Large intestine (tissue), 3 donors: ENCODE measurements at regions not wholly inside any gene's neighbourhood (a gene's known extent, or its start where the extent isn't known, plus 50 kb on each side); places are given as distances from the start of the nearest gene placed in this dataset.

Source experiments
- DNase-seq, 2 donors: peaks; one replicate each; pipeline versions ENCODE4 v3.0.0 to v3.0.0-alpha.2; 2013
- H3K27ac ChIP-seq: one replicate; pipeline ENCODE4 v1.5.1; 2013; ENCODE audit warnings: low read length
- H3K27me3 ChIP-seq: 2 replicates; pipeline ENCODE4 v1.6.1; 2013; ENCODE audit warnings: low read length; ENCODE audit not compliant: control insufficient read depth, insufficient read depth
- H3K36me3 ChIP-seq: 2 replicates; pipeline ENCODE4 v1.6.1; 2013; ENCODE audit warnings: low read length; ENCODE audit not compliant: control insufficient read depth, insufficient read depth
- H3K4me1 ChIP-seq: one replicate; pipeline ENCODE4 v1.6.1; 2013; ENCODE audit warnings: low read length; ENCODE audit not compliant: control insufficient read depth, insufficient read depth
- H3K4me3 ChIP-seq: one replicate; pipeline ENCODE4 v1.5.1; 2013; ENCODE audit warnings: low read length
- H3K9me3 ChIP-seq: one replicate; pipeline ENCODE4 v1.6.1; 2013; ENCODE audit warnings: mild to moderate bottlenecking, low read depth, low read length, moderate library complexity; ENCODE audit not compliant: control insufficient read depth
- WGBS: methylation state at CpG from one replicate; pipeline ENCODE4 v1.1.5; 2013; ENCODE audit warnings: low lambda C conversion rate; ENCODE audit not compliant: insufficient coverage; 5-methylcytosine and 5-hydroxymethylcytosine counted together

DNA sequence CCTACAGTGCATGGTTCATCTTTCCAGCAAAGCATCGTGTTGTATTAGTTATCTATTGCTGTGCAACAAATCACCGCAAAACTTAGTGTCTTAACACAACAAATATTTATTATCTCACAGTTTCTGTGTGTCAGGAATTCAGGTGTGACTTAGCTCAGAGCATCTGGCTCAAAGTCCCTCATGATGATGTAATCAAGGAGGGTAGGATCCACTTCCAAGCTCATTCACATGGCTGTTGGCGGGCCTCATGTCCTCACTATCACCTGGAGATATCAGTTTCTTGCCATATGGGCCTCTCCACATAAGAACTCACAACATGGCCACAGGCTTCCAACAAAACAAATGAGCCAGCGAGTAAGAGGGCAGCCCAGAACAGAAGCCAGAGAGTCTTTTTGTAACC, 135.6 kb upstream of the GJB5 start:
- no peaks in the 10 kb centered on the region for H3K36me3 ChIP-seq
- no CpG with 5 or more reads among the region's 4 CpGs for WGBS

DNA sequence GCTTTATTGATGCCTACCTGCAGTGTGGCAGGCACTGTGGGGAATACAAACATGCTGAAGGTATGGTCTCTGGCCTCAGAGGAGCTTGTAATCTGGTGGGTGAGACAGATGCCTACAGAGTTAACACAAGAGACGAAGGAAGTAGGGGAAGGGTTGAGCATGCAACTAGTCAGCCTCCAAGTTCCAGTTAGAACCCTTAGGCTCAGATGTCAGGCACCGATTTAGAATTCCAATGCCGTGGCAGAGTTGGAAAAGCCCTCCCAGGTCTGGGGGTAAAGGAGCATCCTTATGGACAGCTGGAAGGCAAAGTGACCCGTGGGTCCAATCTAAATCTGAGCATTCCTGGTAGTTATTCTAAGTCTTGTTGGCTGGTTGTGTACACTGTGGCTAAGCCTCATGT, 132.9 kb upstream of the GJB5 start:
- Histone ChIP-seq H3K4me1 (peaks cover 32% of the 10 kb centered on the region), H3K27ac (no peak overlapping the region), H3K36me3 (no peaks in the 10 kb centered on the region), H3K27me3 (peaks cover 2% of the 10 kb centered on the region), H3K4me3 (no peak overlapping the region), H3K9me3 (no peaks in the 10 kb centered on the region)
- no CpG with 5 or more reads among the region's 4 CpGs for WGBS
- DNase-seq = no peak

More for the DNA sequence above, 135.6 kb upstream of the GJB5 start:
- H3K27me3 ChIP-seq = no peaks in the 10 kb centered on the region
- peak; percentile 92 to 94 for DNase-seq
- no peaks in the 10 kb centered on the region for H3K9me3 ChIP-seq
- H3K4me1 ChIP-seq = peaks cover 40% of the 10 kb centered on the region
- H3K4me3 ChIP-seq = no peak overlapping the region
- H3K27ac ChIP-seq = peak overlapping the region; percentile 90

GRCh38 chr1:34625521-34626015, 129.3 kb upstream of the GJB5 start:
- Histone ChIP-seq H3K36me3 (no peaks in the 10 kb centered on the region), H3K4me3 (no peak overlapping the region), H3K4me1 (peaks cover 4% of the 10 kb centered on the region), H3K27me3 (peaks cover 2% of the 10 kb centered on the region), H3K9me3 (no peaks in the 10 kb centered on the region), H3K27ac (no peak overlapping the region)
- 88% methylated on average over 4 of the region's 6 CpGs for WGBS
- no peak for DNase-seq

DNA sequence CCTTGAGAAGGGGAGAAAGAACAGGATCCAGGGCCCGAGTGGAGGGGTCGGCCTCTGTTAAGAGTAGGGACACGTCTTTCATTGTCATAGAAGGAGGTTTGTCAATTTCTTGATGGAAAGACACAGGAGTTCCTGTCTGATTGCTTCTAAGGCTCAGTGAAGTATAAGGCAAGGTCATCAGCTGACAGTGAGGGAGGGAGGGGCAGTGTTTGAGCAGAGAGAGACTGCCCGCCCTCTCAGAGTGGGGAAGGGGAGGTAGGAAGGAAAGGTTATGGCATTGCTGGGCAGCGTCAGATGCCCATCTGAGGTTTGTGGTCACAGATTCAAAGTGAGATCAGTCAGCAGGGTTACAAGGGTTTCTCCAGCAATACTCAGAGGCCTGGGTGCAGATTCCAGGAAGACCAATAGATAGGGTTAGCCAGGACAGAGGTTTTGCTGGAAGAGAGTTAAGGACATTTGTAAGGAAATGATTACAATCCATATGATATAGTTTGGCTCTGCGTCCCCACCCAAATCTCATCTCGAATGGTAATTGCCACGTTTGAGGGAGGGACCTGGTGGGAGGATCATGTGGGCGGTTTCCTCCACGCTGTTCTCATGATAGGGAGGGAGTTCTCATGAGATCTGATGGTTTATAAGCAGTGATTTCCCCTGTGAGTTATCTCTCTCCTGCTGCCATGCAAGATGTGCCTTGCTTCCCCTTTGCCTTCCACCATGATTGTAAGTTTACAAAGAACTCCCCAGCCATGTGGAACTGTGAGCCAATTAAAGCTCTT, 127.2 kb upstream of the GJB5 start:
- H3K4me3 ChIP-seq = no peak overlapping the region
- peaks cover 2% of the 10 kb centered on the region for H3K27me3 ChIP-seq
- DNase-seq = no peak
- WGBS = 80% methylated on average over 1 of the region's 10 CpGs
- no peaks in the 10 kb centered on the region for H3K9me3 ChIP-seq
- H3K36me3 ChIP-seq = no peaks in the 10 kb centered on the region
- H3K4me1 ChIP-seq = no peaks in the 10 kb centered on the region
- no peak overlapping the region for H3K27ac ChIP-seq

DNA sequence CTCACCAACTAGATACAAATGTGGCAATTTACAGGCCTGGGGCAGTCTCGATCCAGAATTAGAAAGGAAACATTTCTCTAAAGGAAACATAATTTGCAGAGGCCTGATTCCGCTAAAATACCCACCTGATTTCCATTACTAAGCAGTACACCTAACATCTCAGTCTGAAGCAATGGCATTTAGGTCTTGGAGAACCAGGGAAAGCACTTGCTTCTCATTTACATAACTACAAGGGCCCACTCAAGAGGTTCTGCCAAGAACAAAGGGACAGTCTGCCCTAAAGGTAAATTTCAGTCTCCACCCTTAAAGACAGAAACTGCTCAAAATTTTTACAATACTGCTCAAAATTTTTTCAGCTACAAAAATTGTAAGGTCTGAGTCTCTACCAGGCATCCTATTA, 123.7 kb upstream of the GJB5 start:
- Histone ChIP-seq H3K27ac (no peak overlapping the region), H3K36me3 (no peaks in the 10 kb centered on the region), H3K4me1 (no peaks in the 10 kb centered on the region), H3K4me3 (no peak overlapping the region), H3K27me3 (no peaks in the 10 kb centered on the region), H3K9me3 (no peaks in the 10 kb centered on the region)
- no peak for DNase-seq
- WGBS = no CpG with 5 or more reads among the region's 2 CpGs

DNA sequence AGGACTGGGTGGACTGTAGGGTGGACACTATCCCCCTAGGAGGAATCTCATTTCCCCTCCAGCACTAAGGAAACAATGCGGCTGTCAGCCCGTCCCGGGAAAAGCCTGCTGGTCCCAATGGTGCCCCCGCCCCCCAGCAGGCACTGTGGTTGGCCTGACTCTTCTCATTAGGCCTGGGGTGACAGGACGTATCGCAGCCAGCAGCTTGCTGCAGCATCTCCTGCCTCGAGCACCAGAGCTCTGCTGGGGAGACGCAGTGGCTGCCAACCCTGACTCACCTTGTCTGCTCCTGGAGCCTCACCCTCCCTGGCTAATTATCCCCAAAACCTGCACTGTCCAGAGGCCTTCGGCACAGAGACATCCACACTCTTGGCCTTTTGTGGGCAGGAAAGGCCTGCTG, 115.1 kb upstream of the GJB5 start:
- Histone ChIP-seq H3K4me1 (peaks cover 2% of the 10 kb centered on the region), H3K4me3 (no peak overlapping the region), H3K27me3 (peaks cover 15% of the 10 kb centered on the region), H3K9me3 (no peaks in the 10 kb centered on the region), H3K36me3 (no peaks in the 10 kb centered on the region), H3K27ac (no peak overlapping the region)
- DNase-seq = no peak
- no CpG with 5 or more reads among the region's 9 CpGs for WGBS

DNA sequence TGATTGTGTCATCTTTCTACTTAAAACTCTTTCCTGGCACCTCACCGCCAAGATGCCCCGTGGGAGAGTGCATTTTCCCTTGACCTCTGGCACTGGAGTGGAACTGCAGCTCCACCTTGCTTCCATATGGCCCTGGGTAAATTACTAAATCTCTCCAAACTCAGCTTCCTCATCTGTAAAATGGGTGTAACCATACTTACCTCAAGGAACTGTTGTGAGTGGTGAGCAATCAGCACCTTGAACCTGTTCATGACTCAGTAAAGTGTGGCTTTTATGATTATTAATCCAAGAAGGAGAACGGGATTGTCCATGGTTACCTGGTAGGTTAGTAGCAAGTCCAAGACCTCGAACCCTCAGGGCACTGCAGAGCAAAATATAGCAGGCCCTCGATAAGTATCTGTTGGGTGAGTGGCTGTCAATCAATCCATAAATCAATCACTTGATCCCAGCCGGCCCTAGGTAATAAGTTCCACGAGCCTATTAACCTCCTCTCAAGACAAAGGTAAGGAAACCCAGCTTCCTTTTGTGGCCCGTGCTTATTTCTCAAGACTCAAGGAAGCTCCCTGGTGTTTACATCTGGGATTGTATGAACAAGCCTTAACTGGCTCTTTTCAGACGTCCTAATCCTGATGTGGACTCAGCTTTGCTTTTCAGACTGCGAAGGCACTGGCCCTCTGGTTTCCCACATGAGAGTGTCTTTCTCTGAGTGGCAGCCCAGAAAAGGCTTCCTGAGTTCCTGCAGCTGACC, 114.0 kb upstream of the GJB5 start:
- WGBS = 57% methylated on average over 1 of the region's 10 CpGs
- H3K27ac ChIP-seq = no peak overlapping the region
- peaks cover 21% of the 10 kb centered on the region for H3K27me3 ChIP-seq
- no peak for DNase-seq
- H3K4me1 ChIP-seq = peaks cover 2% of the 10 kb centered on the region
- H3K9me3 ChIP-seq = no peaks in the 10 kb centered on the region
- no peaks in the 10 kb centered on the region for H3K36me3 ChIP-seq
- H3K4me3 ChIP-seq = no peak overlapping the region

- Histone ChIP-seq H3K9me3 (no peaks in the 10 kb centered on the region), H3K27ac (no peak overlapping the region), H3K36me3 (no peaks in the 10 kb centered on the region), H3K27me3 (peaks cover 25% of the 10 kb centered on the region), H3K4me1 (peaks cover 2% of the 10 kb centered on the region), H3K4me3 (no peak overlapping the region)
- WGBS = no CpG with 5 or more reads among the region's 1 CpG
- no peak for DNase-seq
These were observed 112.2 kb upstream of the GJB5 start for GRCh38 chr1:34642679-34643078.

- Histone ChIP-seq H3K4me1 (peaks cover 2% of the 10 kb centered on the region), H3K27ac (no peak overlapping the region), H3K4me3 (no peak overlapping the region), H3K36me3 (no peaks in the 10 kb centered on the region), H3K9me3 (no peaks in the 10 kb centered on the region), H3K27me3 (peaks cover 37% of the 10 kb centered on the region)
- 25% methylated on average over 2 of the region's 7 CpGs for WGBS
- no peak for DNase-seq
These were observed 109.6 kb upstream of the GJB5 start for GRCh38 chr1:34645109-34645688.

DNA sequence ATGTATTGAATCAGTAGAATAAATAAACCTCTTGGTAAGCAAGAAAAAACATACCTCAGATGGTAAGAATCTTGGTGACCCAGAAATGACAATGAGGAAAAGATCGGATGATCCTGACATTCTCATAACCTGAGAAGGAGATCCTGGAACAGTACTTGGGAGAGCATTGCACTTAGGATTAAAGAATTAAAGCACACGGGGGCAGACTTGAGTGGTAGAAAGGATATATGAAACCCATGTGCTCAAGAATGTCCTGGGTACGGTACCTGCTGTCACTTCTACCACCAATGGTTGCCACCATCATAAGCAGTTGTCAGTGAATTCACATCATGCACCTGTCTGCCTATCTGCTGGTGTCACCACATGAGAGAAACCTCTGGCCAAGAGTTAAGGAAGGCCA, 108.9 kb upstream of the GJB5 start:
- Histone ChIP-seq H3K4me3 (no peak overlapping the region), H3K4me1 (no peaks in the 10 kb centered on the region), H3K27ac (no peak overlapping the region), H3K27me3 (peaks cover 39% of the 10 kb centered on the region), H3K36me3 (no peaks in the 10 kb centered on the region), H3K9me3 (no peaks in the 10 kb centered on the region)
- WGBS = 83% methylated on average over 1 of the region's 3 CpGs
- no peak for DNase-seq
